Femur (tissue), 1 donor: ENCODE measurements at regions not wholly inside any gene's neighbourhood (a gene's known extent, or its start where the extent isn't known, plus 50 kb on each side); places are given as distances from the start of the nearest gene placed in this dataset.
"Not testable (repeated sequence)": the region's sequence is repeated elsewhere in the genome, so short reads cannot be mapped to it uniquely, and the experiment has no call there.

ENCODE experiments used
- DNase-seq: peaks from one replicate; pipeline ENCODE4 v3.0.0-alpha.2; 2017

GRCh38 chr1:212155219-212155618 lies 119.7 kb downstream of the DTL start:
- no peak for DNase-seq

- no peak for DNase-seq
Measured at GRCh38 chr1:212157252-212157651, 121.7 kb downstream of the DTL start.

GRCh38 chr1:212158912-212159796 lies 123.6 kb downstream of the DTL start:
- DNase-seq: no peak

- DNase-seq: no peak
Measured at GRCh38 chr1:212161231-212161781, 123.9 kb upstream of the PPP2R5A start.

- peak; percentile 53 for DNase-seq
Measured at GRCh38 chr1:212162635-212163034, 122.6 kb upstream of the PPP2R5A start.

GRCh38 chr1:212164095-212164872 lies 120.9 kb upstream of the PPP2R5A start:
- DNase-seq: no peak

- no peak for DNase-seq
Measured at GRCh38 chr1:212166244-212166643, 119.0 kb upstream of the PPP2R5A start.

GRCh38 chr1:212166644-212167043 lies 118.6 kb upstream of the PPP2R5A start:
- DNase-seq: no peak

- DNase-seq: peak; percentile 26
Measured at GRCh38 chr1:212167098-212167497, 118.1 kb upstream of the PPP2R5A start.

- no peak for DNase-seq
Measured at GRCh38 chr1:212173567-212173966, 111.6 kb upstream of the PPP2R5A start.

- not testable (repeated sequence) for DNase-seq
Measured at GRCh38 chr1:212174295-212174694, 110.9 kb upstream of the PPP2R5A start.

- no peak for DNase-seq
Measured at GRCh38 chr1:212177542-212177941, 107.7 kb upstream of the PPP2R5A start.

- DNase-seq: no peak
Measured at GRCh38 chr1:212178851-212179250, 106.4 kb upstream of the PPP2R5A start.

- no peak for DNase-seq
Measured at GRCh38 chr1:212179394-212180076, 105.7 kb upstream of the PPP2R5A start.

- DNase-seq: no peak
Measured at GRCh38 chr1:212181015-212181882, 104.0 kb upstream of the PPP2R5A start.

GRCh38 chr1:212182171-212182570 lies 103.0 kb upstream of the PPP2R5A start:
- no peak for DNase-seq

GRCh38 chr1:212182579-212182978 lies 102.6 kb upstream of the PPP2R5A start:
- no peak for DNase-seq

- no peak for DNase-seq
Measured at GRCh38 chr1:212186427-212187207, 98.6 kb upstream of the PPP2R5A start.

GRCh38 chr1:212188599-212189351 lies 96.4 kb upstream of the PPP2R5A start:
- no peak for DNase-seq

GRCh38 chr1:212189352-212189738 lies 95.9 kb upstream of the PPP2R5A start:
- DNase-seq: no peak
